NK-92 treated with Interleukin-12 subunit alpha and Interleukin-12 subunit beta, amount 100 ng/mL, for 24 hours (cell line): ENCODE measurements at regions not wholly inside any gene's neighbourhood (a gene's known extent, or its start where the extent isn't known, plus 50 kb on each side); places are given as distances from the start of the nearest gene placed in this dataset.

Source experiments
- DNase-seq: peaks from one replicate; lab custom pipeline; 2025; lab: John Stamatoyannopoulos, UW

DNA sequence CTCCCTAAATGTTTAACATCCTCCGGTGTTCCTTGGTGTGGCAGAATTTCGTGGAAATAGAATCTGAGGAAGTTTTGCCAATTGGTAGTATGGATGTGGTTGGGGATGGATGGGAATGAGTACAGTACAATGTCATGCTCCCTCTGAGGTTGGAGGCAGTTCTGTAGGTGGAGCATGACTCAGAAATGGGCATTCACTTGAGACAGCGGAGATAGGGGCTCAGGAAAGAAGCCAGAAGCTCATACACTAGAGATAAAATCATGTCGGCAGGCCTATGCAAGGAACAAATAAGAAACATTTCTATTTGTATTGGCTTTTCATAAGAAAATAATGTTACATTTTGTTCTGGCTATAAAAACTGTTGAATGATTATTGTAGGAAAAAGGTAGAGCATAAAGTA lies 196.0 kb downstream of the URB2 start:
- no peak for DNase-seq

- DNase-seq: no peak
Observed at GRCh38 chr1:229825042-229825441, 199.0 kb downstream of the URB2 start.

DNA sequence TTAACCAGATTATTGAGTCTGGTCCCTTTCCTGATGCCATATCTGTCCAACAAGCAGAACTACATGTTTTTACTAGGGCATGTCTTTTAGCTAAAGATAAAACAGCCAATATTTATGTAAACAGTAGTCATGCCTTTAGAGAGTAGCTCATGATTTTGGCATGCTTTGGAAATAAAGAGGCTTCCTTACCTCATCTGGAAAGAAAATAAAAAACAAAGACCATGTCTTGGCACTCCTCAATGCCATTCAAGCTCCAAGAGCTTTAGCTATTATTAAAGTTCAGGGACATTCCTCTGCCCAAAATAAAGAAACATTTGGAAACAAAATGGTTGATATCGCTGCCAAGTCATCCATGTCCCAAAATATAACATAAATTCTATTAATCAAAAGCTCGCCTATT lies 202.4 kb downstream of the URB2 start:
- DNase-seq: no peak

DNA sequence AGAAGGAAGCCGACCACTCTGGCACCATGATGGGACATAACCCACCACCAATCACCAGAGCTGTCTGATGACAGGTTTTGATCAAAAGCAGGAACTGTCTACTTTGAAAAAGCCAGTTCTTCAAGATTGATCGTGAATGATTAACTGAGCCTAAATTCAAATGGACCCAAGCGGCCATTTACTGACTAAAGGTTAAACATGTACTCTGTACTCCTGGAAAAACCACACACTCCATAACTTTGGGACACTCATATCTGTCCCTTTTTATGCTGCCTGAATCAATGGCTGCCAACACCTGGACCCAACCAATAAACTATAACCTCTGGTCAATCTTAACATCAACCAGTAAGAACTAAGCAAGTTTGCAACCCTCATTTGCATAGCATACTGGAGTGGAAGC lies 206.6 kb downstream of the URB2 start:
- DNase-seq: no peak

DNA sequence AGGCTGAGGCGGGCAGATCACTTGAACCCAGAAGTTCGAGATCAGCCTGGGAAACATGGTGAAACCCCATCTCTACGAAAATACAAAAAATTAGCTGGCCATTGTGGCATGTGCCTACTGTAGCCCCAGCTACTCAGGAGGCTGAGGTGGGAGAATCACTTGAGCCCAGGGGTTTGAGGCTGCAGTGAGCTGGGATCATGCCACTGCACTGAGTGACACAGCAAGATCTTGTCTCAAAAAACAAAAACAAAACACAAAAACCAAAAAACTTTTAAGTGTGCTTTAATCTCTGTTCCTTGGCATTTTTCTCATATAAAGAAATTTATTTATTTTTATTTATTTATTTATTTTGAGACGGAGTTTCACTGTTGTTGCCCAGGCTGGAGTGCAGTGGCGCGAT lies 208.2 kb downstream of the URB2 start:
- DNase-seq: no peak

- DNase-seq: no peak
Observed at GRCh38 chr1:229835226-229835625, 209.2 kb downstream of the URB2 start.

DNA sequence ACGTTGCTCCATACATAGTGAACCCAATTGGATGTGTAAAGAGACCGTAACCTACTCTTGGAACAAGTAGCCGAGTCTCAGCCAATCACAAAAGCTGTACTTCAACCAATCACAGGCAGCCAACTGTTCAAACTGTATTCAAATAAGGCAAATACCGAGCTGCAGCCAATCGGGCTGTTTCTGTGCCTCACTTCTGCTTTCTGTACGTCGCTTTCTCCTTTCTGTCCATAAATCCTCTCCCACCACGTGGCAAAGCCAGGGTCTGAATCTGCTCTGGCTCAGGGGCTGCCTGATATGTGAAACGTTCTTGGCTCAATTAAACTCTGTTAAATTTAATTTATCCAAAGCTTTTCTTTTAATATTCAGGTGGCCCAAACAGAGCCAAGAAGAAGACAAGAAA lies 210.3 kb downstream of the URB2 start:
- no peak for DNase-seq

DNA sequence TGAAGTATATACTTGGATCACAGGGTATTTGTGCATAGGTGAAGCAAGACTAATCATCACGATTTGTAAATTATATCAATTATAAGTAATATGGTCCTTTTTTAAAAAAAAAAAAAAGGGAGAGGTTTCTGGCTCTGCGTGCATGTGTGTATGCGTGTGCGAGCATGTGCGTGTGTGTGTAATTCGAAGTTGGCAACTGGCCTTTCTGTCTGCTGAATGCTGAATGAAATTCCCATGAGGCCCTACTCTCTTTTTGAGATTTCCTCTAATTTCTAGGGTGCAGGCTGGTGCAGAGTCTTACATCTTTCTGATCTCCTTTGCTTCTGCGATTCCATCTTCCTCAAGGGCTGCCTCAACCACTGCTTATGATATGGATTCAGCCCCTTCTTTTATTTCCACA lies 212.2 kb downstream of the URB2 start:
- DNase-seq: no peak

GRCh38 chr1:229839800-229840199 lies 213.8 kb downstream of the URB2 start:
- DNase-seq: no peak

DNA sequence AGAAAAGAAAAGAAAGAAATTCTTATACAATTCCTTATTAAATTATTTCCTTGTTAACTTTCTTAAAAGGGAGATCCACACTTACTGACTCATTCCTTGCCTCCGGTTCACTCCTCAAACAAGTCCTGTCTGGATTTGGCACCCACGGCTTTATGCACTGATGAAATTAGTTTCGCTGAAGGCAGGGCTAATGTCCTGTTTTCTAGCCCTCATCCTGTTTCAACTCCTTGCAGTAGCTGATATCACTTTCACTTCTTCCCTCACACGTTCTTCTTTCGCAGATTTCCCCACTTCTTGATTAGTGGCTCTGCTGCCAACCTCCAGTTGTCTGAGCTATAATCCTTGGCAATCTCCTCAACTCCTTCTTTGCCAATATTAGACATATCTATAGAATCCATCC lies 215.2 kb downstream of the URB2 start:
- no peak for DNase-seq

DNA sequence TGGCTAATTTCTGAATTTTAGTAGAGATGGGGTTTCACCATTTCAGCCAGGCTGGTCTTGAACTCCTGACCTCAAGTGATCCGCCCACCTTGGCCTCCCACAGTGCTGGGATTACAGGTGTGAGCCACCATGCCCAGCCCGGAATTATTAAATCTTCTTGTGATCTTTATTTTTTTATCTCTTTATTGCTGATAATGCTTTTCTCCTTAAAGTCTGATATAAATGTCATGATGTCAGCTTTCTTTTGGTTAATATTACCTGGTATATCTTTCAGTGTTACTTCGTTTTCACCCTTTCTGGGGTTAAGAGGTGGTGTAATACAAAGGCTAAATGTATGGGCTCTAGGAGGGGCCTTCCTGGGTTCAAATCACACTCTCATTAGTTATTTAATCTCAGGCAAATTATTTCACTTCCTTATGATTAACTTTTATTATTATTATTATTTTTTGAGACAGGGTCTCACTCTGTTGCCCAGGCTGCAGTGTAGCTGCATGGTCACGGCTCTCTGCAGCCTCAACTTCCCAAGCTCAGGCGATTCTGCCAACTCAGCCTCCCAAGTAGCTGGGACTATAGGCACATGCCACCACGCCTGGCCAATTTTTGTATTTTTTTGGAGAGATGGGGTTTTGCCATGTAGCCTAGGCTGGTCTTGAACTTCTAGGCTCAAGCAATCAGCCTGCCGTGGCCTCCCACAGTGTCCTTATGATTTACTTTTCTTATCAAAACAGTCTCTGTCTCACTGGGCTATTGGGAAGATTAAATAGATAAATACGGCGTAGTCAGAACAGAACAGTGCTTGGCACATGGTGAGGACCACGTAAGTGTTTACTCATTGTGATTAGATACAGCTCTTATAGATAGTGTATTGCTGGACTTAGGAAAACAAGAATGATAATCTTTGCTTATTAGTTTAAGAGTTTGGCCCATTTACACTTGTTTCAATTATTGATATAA lies 216.5 kb downstream of the URB2 start:
- no peak for DNase-seq

DNA sequence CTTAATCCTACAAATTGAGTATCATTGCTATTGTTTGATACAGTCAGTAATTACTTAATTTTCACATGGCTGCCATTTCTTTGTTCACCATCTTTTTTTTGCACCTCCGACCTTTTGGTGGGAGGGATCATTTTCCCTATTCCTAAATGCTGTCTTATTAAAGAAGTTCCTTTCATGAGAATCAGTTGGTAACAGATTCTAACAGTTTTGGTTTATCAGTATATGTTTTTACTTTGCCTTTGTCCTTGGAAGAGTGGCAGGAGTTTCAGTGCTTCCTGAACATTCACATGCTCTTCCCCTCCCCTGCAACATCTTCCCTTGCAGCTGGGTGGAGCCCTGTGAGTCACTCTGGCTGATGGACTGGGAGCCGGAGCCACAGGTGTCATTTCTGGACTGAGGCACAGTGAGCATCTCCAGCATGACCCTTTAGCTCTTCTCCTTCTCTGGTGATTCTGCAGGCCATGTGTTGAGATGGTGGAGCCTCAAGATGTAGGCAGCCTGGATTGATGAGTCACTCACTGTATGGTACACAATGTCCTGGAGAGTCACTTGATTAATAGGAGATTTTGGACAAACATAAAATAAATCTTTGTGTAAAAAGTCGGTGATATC lies 217.7 kb downstream of the URB2 start:
- no peak for DNase-seq

DNA sequence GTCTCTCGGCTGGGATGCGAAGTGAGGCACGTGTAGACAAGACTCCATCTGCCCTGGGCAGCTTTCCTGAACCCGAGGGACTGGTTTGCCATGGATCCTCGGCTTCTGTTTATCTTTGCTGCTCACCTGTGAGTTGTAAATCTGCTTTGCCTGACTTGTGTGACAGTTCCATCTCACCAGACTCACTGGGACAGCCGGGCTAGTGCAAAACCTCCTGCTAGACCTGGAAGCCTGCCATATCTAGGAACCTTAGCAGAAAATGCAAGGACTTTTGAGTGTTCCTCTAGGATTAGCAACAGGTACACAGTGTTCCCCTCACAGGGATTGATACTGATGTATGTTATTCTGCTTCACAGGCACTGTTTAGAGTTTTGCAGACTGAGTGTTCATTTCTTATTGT lies 218.6 kb downstream of the URB2 start:
- no peak for DNase-seq

DNA sequence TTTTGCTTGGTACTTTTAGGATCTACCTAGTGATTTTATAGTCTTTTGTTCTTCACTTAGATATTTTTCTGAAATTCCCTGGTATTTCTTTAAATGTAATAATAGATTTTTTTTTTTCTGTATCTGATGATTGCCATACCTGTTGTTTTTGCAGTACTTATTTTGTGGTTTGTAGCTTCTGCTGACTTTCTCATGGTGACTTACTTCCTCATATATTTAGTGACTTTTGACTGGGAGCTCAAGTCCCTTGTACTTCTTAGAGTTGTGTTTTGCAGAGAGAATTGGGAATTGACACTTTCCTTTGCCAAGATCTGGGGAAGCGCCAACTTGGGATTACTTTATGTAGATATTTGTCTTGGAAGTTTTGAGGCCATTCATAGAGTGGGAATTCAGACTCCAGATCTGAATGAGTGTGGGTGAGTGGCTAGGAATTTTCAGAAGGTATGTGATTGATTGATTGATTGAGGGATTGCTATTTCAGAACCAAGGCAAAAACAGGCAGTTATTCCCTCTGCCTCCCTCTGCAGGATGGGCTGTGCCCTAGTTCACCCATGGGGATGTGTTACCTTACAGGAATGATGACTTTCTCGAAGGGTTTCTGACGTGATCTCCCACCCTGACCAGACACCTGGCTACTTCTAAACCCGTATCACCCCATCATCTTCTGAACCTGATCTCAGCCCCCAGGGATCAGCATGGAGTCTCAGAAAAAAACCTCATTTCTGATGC lies 219.5 kb downstream of the URB2 start:
- DNase-seq: no peak

DNA sequence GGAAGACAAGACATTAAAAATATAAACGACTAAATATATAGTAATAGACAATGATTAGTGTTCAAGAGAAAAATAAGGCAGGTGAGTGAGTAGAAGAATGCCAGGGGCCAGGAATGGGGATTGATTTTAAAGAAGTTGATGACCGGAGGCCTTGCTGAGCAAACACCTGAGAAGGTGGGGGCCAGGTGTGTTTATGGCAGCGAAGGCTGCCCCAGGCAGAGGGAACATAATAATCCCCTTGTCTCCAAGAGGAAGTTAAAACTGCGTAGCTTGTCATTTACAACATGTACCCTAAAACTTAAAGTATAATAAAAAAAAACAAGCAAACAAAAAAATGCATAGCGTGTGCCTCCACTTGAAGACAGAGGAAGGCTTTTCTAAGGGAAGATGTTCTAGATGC lies 220.3 kb downstream of the URB2 start:
- no peak for DNase-seq

DNA sequence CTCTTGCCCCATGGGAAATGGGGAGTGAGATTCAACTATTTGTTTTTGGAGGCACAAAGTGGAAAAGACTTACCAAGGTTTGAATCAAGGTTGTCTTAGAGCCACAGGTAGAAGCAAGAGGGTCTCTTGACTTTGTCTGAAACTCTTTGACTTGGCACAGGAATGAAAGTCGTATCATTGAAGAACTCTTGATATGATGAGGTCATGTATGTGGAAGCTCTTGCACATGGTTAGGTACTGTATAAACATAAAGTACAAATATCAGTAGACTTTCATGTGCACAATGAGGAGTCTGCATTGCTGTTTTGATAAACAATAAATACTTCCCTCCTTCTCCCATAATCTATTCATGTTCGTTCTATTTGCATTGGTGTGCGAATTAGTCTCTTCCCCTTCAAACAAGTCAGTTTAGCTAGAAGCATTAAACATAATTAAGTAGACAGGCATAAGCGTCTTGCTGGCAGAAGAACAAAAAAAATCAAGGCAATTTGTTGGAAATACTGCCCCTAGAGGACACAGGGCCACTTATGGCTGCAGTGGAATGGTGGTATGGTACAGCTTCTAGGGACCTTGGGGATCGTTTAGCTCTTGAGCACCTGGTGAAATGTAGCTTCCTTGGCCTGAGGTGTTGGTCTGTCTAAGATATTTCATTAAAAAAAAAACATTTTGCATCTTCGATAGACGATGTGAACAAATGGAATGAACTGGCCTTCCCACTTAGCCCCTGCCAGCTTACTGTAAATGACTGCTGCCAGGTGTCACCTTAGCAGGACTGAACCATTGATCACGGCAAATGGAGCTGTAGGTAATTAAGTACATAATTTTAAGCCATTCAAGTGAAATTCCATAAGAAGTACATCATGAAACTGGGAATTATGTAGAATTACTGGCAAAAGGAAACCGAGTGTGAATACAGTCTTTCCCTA lies 218.0 kb upstream of the GALNT2 start:
- no peak for DNase-seq

- DNase-seq: no peak
Observed at GRCh38 chr1:229851511-229851910, 215.5 kb upstream of the GALNT2 start.

- no peak for DNase-seq
Observed at GRCh38 chr1:229853751-229854150, 213.3 kb upstream of the GALNT2 start.

GRCh38 chr1:229854620-229855019 lies 212.4 kb upstream of the GALNT2 start:
- DNase-seq: no peak

GRCh38 chr1:229856009-229856650 lies 210.9 kb upstream of the GALNT2 start:
- DNase-seq: no peak

GRCh38 chr1:229857585-229857984 lies 209.5 kb upstream of the GALNT2 start:
- DNase-seq: no peak
